Activated CD8-positive, alpha-beta T cell treated with anti-CD3 and anti-CD28 coated beads for 36 hours (primary cell): ENCODE measurements at regions not wholly inside any gene's neighbourhood (a gene's known extent, or its start where the extent isn't known, plus 50 kb on each side); places are given as distances from the start of the nearest gene placed in this dataset.

Experiments used
- ATAC-seq: fragments of 200-7000 bp; cut with Tn5 transposase; one replicate; pipeline ENCODE4 v1.10.0; 2021; ENCODE audit warnings: mild to moderate bottlenecking, moderate library complexity
- CTCF ChIA-PET: fragments of 350-600 bp; sonication (Branson Sonifier 250); formaldehyde crosslinking; loops from one replicate; lab custom pipeline; 2021; ENCODE audit warnings: antibody characterized with exemption; lab: Charles Lee
- POLR2A ChIA-PET: fragments of 350-600 bp; sonication (Branson Sonifier 250); formaldehyde crosslinking; loops from one replicate; lab custom pipeline; 2021; ENCODE audit warnings: antibody characterized with exemption; lab: Charles Lee
- DNase-seq: peaks from one replicate; pipeline ENCODE4 v3.0.0-alpha.2; 2020
- H3K27ac Mint-ChIP-seq: one replicate; pipeline ENCODE4 v1.8.0; 2021; ENCODE audit warnings: mild to moderate bottlenecking, mixed read lengths
- H3K27me3 Mint-ChIP-seq: one replicate; pipeline ENCODE4 v1.8.0; 2021; ENCODE audit warnings: mixed read lengths
- H3K36me3 Mint-ChIP-seq: one replicate; pipeline ENCODE4 v1.8.0; 2021; ENCODE audit warnings: low read depth, mixed read lengths
- H3K4me1 Mint-ChIP-seq: one replicate; pipeline ENCODE4 v1.8.0; 2021; ENCODE audit warnings: low read depth, mixed read lengths
- H3K4me3 Mint-ChIP-seq: one replicate; pipeline ENCODE4 v1.8.0; 2021; ENCODE audit warnings: mild to moderate bottlenecking, moderate library complexity, mixed read lengths
- H3K9me3 Mint-ChIP-seq: one replicate; pipeline ENCODE4 v1.8.0; 2021; ENCODE audit warnings: mixed read lengths
- intact Hi-C: fragments of 100-400 bp; cut with micrococcal nuclease; formaldehyde crosslinking; loops from one replicate; pipeline ENCODE4 v1.10.0; 2022
- TF ChIP-seq, protein P1 (sequence below): fragments of 200-600 bp; IDR thresholded peaks from one replicate; pipeline ENCODE4 v1.8.0; 2022; ENCODE audit warnings: antibody characterized with exemption, mild to moderate bottlenecking

DNA sequence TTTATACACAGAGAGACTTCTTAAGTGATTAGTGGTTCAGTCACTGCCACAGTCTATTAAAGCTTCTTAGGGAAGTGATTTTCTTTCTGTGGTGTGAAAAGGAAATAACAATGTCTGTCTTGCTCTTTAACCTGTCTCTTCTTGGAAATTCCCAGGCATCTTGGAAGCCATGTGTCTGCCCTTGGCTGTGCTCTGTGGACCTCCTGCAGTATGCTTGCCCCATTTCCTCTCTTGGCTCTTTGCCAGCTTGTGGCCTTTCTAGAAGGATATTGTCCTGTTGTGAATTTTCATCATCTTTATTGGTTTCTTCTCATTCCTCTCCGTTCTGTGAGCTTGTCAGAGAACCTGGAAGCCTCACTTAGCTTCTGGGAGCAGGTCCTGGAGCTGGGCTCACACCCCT is 338.4 kb upstream of the C2CD4B start:
- peaks cover 2% of the 10 kb centered on the region for H3K27me3 Mint-ChIP-seq
- H3K9me3 Mint-ChIP-seq = no peaks in the 10 kb centered on the region
- TF ChIP-seq, protein P1, sequence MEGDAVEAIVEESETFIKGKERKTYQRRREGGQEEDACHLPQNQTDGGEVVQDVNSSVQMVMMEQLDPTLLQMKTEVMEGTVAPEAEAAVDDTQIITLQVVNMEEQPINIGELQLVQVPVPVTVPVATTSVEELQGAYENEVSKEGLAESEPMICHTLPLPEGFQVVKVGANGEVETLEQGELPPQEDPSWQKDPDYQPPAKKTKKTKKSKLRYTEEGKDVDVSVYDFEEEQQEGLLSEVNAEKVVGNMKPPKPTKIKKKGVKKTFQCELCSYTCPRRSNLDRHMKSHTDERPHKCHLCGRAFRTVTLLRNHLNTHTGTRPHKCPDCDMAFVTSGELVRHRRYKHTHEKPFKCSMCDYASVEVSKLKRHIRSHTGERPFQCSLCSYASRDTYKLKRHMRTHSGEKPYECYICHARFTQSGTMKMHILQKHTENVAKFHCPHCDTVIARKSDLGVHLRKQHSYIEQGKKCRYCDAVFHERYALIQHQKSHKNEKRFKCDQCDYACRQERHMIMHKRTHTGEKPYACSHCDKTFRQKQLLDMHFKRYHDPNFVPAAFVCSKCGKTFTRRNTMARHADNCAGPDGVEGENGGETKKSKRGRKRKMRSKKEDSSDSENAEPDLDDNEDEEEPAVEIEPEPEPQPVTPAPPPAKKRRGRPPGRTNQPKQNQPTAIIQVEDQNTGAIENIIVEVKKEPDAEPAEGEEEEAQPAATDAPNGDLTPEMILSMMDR = no peak
- intact Hi-C loops = no loop called here
- H3K36me3 Mint-ChIP-seq = no peaks in the 10 kb centered on the region
- ATAC-seq (no peak), DNase-seq (no peak)
- ChIA-PET CTCF (no interaction called here), POLR2A (no interaction called here)
- no peaks in the 10 kb centered on the region for H3K4me1 Mint-ChIP-seq
- no peak overlapping the region for H3K27ac Mint-ChIP-seq
- no peak overlapping the region for H3K4me3 Mint-ChIP-seq

DNA sequence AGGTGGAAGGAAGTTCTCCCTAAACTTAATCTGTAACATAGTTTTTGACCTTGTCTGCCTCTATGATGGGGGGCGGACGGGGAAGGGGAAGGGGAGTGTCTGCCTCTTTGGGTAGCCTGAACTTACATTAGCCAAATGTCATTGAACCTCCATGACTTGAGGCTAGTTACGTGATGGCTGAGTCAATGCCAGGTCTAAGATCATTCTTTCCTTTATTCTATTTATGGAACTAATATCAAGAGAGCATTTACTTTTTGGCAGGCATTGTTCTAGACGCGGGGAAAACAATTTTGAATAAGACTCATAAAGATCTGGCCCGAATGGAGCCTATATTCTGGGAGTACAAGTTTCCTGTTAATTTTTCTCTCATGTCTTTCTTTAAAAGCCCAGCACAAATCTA is 340.7 kb upstream of the C2CD4B start:
- no peak overlapping the region for H3K27ac Mint-ChIP-seq
- POLR2A ChIA-PET = no interaction called here
- H3K4me1 Mint-ChIP-seq = no peaks in the 10 kb centered on the region
- TF ChIP-seq, protein P1 = no peak
- H3K27me3 Mint-ChIP-seq = peaks cover 6% of the 10 kb centered on the region
- DNase-seq = no peak
- no peaks in the 10 kb centered on the region for H3K9me3 Mint-ChIP-seq
- CTCF ChIA-PET = no interaction called here
- ATAC-seq = no peak
- no peaks in the 10 kb centered on the region for H3K36me3 Mint-ChIP-seq
- H3K4me3 Mint-ChIP-seq = no peak overlapping the region
- intact Hi-C loops = no loop called here

DNA sequence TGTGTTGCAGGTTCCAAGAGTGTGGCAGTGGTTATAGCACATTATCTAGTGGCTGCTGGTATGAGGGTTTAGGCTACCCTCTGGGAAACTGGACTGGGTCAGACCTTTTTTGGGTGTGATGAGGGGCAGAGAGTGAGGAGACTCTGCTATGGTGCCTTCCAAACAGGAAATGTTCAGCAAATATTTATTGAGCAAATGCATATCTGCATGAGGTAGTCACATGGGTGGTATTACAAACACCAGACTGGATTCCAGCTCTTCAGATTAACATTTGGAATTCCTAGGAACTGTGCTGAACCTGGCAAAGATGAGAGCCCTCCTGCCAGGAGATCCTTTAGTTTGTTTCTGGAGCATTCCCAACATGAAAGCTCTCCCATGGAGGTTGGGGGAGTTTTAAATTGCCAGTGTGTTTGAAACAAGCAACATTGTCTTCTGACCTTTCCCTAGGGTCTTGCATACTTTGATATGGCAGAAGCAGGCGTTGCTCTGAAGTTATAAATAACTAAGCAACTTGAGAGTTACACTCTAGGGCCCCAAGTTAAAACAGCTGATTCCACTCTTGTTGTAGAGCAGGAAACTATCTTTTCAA is 341.2 kb upstream of the C2CD4B start:
- no peaks in the 10 kb centered on the region for H3K36me3 Mint-ChIP-seq
- ATAC-seq = no peak
- no peak overlapping the region for H3K4me3 Mint-ChIP-seq
- no peaks in the 10 kb centered on the region for H3K9me3 Mint-ChIP-seq
- CTCF ChIA-PET = no interaction called here
- DNase-seq = no peak
- POLR2A ChIA-PET = no interaction called here
- intact Hi-C loops = no loop called here
- peaks cover 8% of the 10 kb centered on the region for H3K27me3 Mint-ChIP-seq
- TF ChIP-seq, protein P1 = no peak
- no peak overlapping the region for H3K27ac Mint-ChIP-seq
- H3K4me1 Mint-ChIP-seq = no peaks in the 10 kb centered on the region

DNA sequence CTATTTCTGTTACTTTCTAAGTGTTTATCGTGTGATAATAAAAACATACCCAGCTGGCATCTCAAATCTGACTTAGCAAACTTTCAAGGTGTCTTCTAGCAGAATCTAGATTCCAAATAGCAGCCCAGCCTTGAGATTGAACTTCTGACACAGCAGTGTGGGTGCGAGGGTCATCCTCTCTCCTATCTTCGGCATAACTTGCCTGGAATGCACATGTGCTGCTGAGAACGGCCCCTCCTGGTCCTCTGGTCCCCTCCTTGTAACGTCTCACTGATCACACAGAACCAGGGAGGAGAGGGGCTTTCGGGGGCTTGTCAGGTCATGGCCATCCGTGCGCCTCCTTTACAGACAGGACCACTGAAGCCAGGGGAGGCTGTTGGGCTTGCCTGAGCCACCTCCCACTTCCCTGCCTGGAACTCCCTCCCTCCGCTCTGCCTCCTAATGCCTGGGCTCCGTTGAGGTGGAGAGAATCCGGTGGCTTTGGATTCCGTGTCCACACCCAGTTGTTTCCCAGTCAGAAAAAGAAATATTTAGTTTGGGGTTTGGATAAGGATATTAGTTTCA is 344.4 kb upstream of the C2CD4B start:
- TF ChIP-seq, protein P1 = no peak
- Mint-ChIP-seq H3K27me3 (peaks cover 15% of the 10 kb centered on the region), H3K36me3 (no peaks in the 10 kb centered on the region), H3K9me3 (no peaks in the 10 kb centered on the region), H3K27ac (no peak overlapping the region), H3K4me1 (no peaks in the 10 kb centered on the region), H3K4me3 (no peak overlapping the region)
- DNase-seq = no peak
- ChIA-PET CTCF (no interaction called here), POLR2A (no interaction called here)
- ATAC-seq = no peak
- intact Hi-C loops = no loop called here

DNA sequence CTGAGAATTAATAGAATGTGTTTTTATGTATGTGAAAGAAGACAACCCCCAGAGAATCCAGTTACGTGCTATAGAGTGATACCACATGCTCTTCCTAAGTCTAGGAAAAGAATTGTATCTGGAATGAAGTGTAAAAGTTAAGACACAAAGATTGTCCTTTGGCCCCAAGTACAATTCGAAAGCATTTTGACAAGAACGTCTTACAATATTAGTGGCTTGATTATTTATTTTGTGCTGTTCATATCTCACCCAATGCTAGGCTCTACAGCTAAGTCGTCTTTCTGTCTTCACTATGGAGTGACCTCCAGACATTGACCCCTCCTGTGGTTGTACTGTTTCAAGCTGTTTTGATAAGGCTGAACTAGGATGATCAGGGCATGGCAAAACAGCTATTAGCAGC is 345.7 kb upstream of the C2CD4B start:
- TF ChIP-seq, protein P1 = no peak
- Mint-ChIP-seq H3K27ac (no peak overlapping the region), H3K4me1 (no peaks in the 10 kb centered on the region), H3K4me3 (no peak overlapping the region), H3K9me3 (no peaks in the 10 kb centered on the region), H3K27me3 (peaks cover 13% of the 10 kb centered on the region), H3K36me3 (no peaks in the 10 kb centered on the region)
- POLR2A ChIA-PET = no interaction called here
- CTCF ChIA-PET = no interaction called here
- ATAC-seq (no peak), DNase-seq (no peak)
- intact Hi-C loops = no loop called here
